ENCODE measurements at regions not wholly inside any gene's neighbourhood (a gene's known extent, or its start where the extent isn't known, plus 50 kb on each side); places are given as distances from the start of the nearest gene placed in this dataset.

DNA sequence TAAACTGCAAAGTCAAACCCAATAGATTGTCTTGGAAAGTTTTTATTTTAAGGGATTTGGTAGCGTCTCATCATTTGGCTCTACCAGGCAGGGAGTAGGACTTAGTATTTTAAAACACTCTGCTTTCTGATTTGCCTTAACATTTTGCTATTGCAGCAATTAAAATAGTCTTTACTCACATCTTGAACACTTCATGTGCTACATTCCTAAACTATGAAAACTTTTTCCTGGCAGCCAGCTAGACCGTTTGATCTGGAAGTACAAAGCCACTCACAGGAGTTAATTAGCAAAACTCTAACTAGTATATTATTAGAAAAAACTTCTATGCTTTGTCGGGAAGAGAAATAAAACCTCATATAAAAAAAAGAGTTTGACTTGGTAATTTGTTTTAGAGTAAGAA, 111.4 kb downstream of the TFPI2 start:
- ChIA-PET CTCF (no interaction called here), POLR2A (no interaction called here)
- no TSS peak for BruUV-seq (replicated peaks)
- H3K9me1 ChIP-seq (replicated peaks; ENCODE audit: control insufficient read depth, extremely low read depth, insufficient read depth, low read length), result no peaks in the 10 kb centered on the region
- H3K4me3 ChIP-seq (replicated peaks in 1 of 3; ENCODE audit: insufficient read depth in 1 of 3, low read depth in 1 of 3, low read length in 3 of 3), result no peak overlapping the region
- H3K9ac ChIP-seq (replicated peaks; ENCODE audit: extremely low read depth, insufficient read depth, low read length), result no peak overlapping the region
- H3K36me3 ChIP-seq (ENCODE audit: control insufficient read depth in 2 of 2, extremely low read depth in 1 of 2, insufficient read depth in 2 of 2, low read length in 2 of 2), result no peaks in the 10 kb centered on the region
- no peaks in the 10 kb centered on the region for H3K9me3 ChIP-seq (replicated peaks; ENCODE audit: control insufficient read depth, insufficient read depth, low read length)
- dilution Hi-C loops (cut with MboI; ENCODE audit: extremely low pct_ligation_motif_present, low sequenced_read_pairs), result no loop called here
- H2AFZ ChIP-seq (ENCODE audit: low read depth, low read length), result no peak overlapping the region
- no peak for DNase-seq (ENCODE audit: low read depth, low spot score)
- no peaks in the 10 kb centered on the region for H3K79me2 ChIP-seq (ENCODE audit: control insufficient read depth, insufficient read depth, low read length)
- H4K20me1 ChIP-seq (replicated peaks; ENCODE audit: control insufficient read depth, extremely low read depth, insufficient read depth, low read length), result no peaks in the 10 kb centered on the region
- TF ChIP-seq POLR2A (IDR thresholded peaks at IDR 0.05; ENCODE audit: low read depth, low read length), result no peak
- no peak for TF ChIP-seq FOS (IDR thresholded peaks at IDR 0.05; ENCODE audit: borderline replicate concordance, insufficient read depth, low read length)
- no peak for TF ChIP-seq MYC (IDR thresholded peaks at IDR 0.05; ENCODE audit: low read depth, low read length)
- TF ChIP-seq, protein P1, sequence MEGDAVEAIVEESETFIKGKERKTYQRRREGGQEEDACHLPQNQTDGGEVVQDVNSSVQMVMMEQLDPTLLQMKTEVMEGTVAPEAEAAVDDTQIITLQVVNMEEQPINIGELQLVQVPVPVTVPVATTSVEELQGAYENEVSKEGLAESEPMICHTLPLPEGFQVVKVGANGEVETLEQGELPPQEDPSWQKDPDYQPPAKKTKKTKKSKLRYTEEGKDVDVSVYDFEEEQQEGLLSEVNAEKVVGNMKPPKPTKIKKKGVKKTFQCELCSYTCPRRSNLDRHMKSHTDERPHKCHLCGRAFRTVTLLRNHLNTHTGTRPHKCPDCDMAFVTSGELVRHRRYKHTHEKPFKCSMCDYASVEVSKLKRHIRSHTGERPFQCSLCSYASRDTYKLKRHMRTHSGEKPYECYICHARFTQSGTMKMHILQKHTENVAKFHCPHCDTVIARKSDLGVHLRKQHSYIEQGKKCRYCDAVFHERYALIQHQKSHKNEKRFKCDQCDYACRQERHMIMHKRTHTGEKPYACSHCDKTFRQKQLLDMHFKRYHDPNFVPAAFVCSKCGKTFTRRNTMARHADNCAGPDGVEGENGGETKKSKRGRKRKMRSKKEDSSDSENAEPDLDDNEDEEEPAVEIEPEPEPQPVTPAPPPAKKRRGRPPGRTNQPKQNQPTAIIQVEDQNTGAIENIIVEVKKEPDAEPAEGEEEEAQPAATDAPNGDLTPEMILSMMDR (IDR thresholded peaks at IDR 0.05; ENCODE audit: extremely low read depth in 1 of 2, insufficient read depth in 1 of 2, low read depth in 1 of 2, low read length in 2 of 2), result no peak
- TF ChIP-seq, protein P2, sequence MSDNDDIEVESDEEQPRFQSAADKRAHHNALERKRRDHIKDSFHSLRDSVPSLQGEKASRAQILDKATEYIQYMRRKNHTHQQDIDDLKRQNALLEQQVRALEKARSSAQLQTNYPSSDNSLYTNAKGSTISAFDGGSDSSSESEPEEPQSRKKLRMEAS (IDR thresholded peaks at IDR 0.05; ENCODE audit: insufficient read depth, insufficient read length), result no peak
- TF ChIP-seq POLR2AphosphoS5 (IDR thresholded peaks at IDR 0.05; ENCODE audit: insufficient read depth, low read depth, low read length), result no peak
- no peak for TF ChIP-seq GATA2 (IDR thresholded peaks at IDR 0.05; ENCODE audit: insufficient read depth, insufficient read length, low read depth, low read length)
- intact Hi-C loops (cut with micrococcal nuclease), result no loop called here
- H3K4me1 ChIP-seq (ENCODE audit: control insufficient read depth, extremely low read depth, insufficient read depth, low read length), result no peaks in the 10 kb centered on the region
- no peak overlapping the region for H3K4me2 ChIP-seq (ENCODE audit: insufficient read depth, low read length)
- FAIRE-seq, result no peak
- no peak overlapping the region for H3K27ac ChIP-seq (ENCODE audit: insufficient read depth, low read depth, low read length)
- peaks cover 5 to 27% of the 10 kb centered on the region in 2 experiments for H3K27me3 ChIP-seq (ENCODE audit: control insufficient read depth in 2 of 2, insufficient read depth in 2 of 2, low read length in 2 of 2)

DNA sequence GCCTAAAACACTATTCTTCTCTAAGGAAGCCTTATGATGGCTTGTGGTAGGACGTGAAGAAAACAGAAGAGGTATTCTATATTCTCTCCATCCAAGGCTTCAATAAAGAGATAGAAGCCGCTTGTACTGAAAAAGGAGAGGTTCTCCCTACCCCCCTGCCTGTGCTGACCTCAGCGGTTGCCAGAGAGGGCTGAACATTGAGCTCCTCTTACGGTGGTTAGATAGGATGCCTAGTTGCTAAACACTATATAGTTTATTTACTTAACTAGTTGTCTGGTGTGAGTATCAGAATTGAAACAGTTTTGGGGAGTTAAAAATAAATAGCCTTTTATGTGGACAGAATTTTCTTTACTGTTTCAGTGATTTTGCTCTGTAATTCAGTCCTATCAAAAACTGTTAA, 112.2 kb downstream of the TFPI2 start:
- no TSS peak for BruUV-seq (replicated peaks)
- TF ChIP-seq GATA2 (IDR thresholded peaks at IDR 0.05; ENCODE audit: insufficient read depth, insufficient read length, low read depth, low read length) (no peak), POLR2AphosphoS5 (IDR thresholded peaks at IDR 0.05; ENCODE audit: insufficient read depth, low read depth, low read length) (no peak), FOS (IDR thresholded peaks at IDR 0.05; ENCODE audit: borderline replicate concordance, insufficient read depth, low read length) (no peak), MYC (IDR thresholded peaks at IDR 0.05; ENCODE audit: low read depth, low read length) (no peak), POLR2A (IDR thresholded peaks at IDR 0.05; ENCODE audit: low read depth, low read length) (no peak), EZH2 (IDR thresholded peaks at IDR 0.05; ENCODE audit: borderline replicate concordance, low read depth, low read length, severe bottlenecking) (no peak), JUN (IDR thresholded peaks at IDR 0.05; ENCODE audit: borderline replicate concordance, insufficient read depth, insufficient read length, low read depth) (no peak)
- TF ChIP-seq, protein P1 (IDR thresholded peaks at IDR 0.05; ENCODE audit: extremely low read depth in 1 of 2, insufficient read depth in 1 of 2, low read depth in 1 of 2, low read length in 2 of 2), result no peak
- TF ChIP-seq, protein P2 (IDR thresholded peaks at IDR 0.05; ENCODE audit: insufficient read depth, insufficient read length), result no peak
- Histone ChIP-seq H3K9me3 (replicated peaks; ENCODE audit: control insufficient read depth, insufficient read depth, low read length) (no peaks in the 10 kb centered on the region), H3K27ac (ENCODE audit: insufficient read depth, low read depth, low read length) (no peak overlapping the region), H3K9ac (replicated peaks; ENCODE audit: extremely low read depth, insufficient read depth, low read length) (no peak overlapping the region), H3K4me3 (replicated peaks in 1 of 3; ENCODE audit: insufficient read depth in 1 of 3, low read depth in 1 of 3, low read length in 3 of 3) (no peak overlapping the region), H4K20me1 (replicated peaks; ENCODE audit: control insufficient read depth, extremely low read depth, insufficient read depth, low read length) (no peaks in the 10 kb centered on the region), H3K4me1 (ENCODE audit: control insufficient read depth, extremely low read depth, insufficient read depth, low read length) (no peaks in the 10 kb centered on the region), H3K36me3 (ENCODE audit: control insufficient read depth in 2 of 2, extremely low read depth in 1 of 2, insufficient read depth in 2 of 2, low read length in 2 of 2) (no peaks in the 10 kb centered on the region), H3K4me2 (ENCODE audit: insufficient read depth, low read length) (no peak overlapping the region), H3K79me2 (ENCODE audit: control insufficient read depth, insufficient read depth, low read length) (no peaks in the 10 kb centered on the region), H2AFZ (ENCODE audit: low read depth, low read length) (no peak overlapping the region), H3K9me1 (replicated peaks; ENCODE audit: control insufficient read depth, extremely low read depth, insufficient read depth, low read length) (no peaks in the 10 kb centered on the region), H3K27me3 (ENCODE audit: control insufficient read depth in 2 of 2, insufficient read depth in 2 of 2, low read length in 2 of 2) (peaks cover 5 to 27% of the 10 kb centered on the region in 2 experiments)
- DNase-seq (ENCODE audit: low read depth, low spot score), result no peak
- ChIA-PET POLR2A (no interaction called here), CTCF (no interaction called here)
- FAIRE-seq, result no peak
- dilution Hi-C loops (cut with MboI; ENCODE audit: extremely low pct_ligation_motif_present, low sequenced_read_pairs), result no loop called here
- intact Hi-C loops (cut with micrococcal nuclease), result no loop called here

All from endothelial cell of umbilical vein (primary cell).